Uterus (tissue), 2 donors: ENCODE measurements at regions not wholly inside any gene's neighbourhood (a gene's known extent, or its start where the extent isn't known, plus 50 kb on each side); places are given as distances from the start of the nearest gene placed in this dataset.

Experiments used
- POLR2A ChIP-seq, 2 donors: fragments of 450-650 bp; IDR thresholded peaks; one replicate each; pipeline ENCODE4 v1.6.1; 2016; ENCODE audit warnings: antibody characterized with exemption in 2 of 2, mild to moderate bottlenecking in 1 of 2, moderate library complexity in 1 of 2
- TF ChIP-seq, protein P1 (sequence below), 4 experiments: fragments of 200-600 bp in 2 of 4; fragments of 450-650 bp in 2 of 4; sonication (generic) in 2 of 4; IDR thresholded peaks; one replicate each; pipeline ENCODE4 v1.5.1; 2016 to 2019; ENCODE audit warnings: antibody characterized with exemption in 4 of 4, mild to moderate bottlenecking in 2 of 4, moderate library complexity in 1 of 4

DNA sequence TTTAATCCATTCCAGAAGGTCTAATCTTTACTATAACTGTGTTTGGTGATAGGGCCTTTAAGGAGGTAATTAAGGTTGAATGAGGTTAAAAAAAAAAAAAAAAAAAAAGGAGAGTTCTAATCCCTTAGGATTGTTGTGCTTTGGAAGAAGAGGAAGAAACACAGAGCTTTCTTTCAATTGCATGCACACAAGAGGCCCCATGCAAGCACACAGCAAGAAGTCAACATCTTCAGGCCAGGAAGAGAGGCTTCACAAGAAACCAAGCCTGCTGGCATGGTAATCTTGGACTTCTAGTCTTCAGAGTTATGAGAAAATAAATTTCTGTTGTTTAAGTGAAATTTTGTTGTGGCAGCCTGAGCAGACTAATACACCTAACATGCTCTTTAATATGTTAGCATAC is 118.6 kb downstream of the NAA11 start:
- TF ChIP-seq, protein P1, sequence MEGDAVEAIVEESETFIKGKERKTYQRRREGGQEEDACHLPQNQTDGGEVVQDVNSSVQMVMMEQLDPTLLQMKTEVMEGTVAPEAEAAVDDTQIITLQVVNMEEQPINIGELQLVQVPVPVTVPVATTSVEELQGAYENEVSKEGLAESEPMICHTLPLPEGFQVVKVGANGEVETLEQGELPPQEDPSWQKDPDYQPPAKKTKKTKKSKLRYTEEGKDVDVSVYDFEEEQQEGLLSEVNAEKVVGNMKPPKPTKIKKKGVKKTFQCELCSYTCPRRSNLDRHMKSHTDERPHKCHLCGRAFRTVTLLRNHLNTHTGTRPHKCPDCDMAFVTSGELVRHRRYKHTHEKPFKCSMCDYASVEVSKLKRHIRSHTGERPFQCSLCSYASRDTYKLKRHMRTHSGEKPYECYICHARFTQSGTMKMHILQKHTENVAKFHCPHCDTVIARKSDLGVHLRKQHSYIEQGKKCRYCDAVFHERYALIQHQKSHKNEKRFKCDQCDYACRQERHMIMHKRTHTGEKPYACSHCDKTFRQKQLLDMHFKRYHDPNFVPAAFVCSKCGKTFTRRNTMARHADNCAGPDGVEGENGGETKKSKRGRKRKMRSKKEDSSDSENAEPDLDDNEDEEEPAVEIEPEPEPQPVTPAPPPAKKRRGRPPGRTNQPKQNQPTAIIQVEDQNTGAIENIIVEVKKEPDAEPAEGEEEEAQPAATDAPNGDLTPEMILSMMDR (IDR thresholded peaks at IDR 0.05), result no peak
- TF ChIP-seq POLR2A (IDR thresholded peaks at IDR 0.05), result no peak
